Breast epithelium (tissue), 4 donors: ENCODE measurements at regions not wholly inside any gene's neighbourhood (a gene's known extent, or its start where the extent isn't known, plus 50 kb on each side); places are given as distances from the start of the nearest gene placed in this dataset.

ENCODE experiments used
- DNase-seq, 2 donors: peaks; one replicate each; pipeline ENCODE4 v3.0.0-alpha.2; 2019; ENCODE audit warnings: low spot score in 2 of 2
- H3K27ac ChIP-seq, 2 donors: fragments of 200-600 bp; sonication (generic) in 1 of 2; one replicate each; pipeline ENCODE4 v1.5.1; 2016 to 2019; ENCODE audit warnings: mild to moderate bottlenecking in 1 of 2
- H3K27me3 ChIP-seq, 2 donors: fragments of 200-600 bp; sonication (generic) in 1 of 2; one replicate each; pipeline versions ENCODE4 v1.5.1 to v1.6.0; 2017 to 2019; ENCODE audit warnings: control low read depth in 1 of 2, mild to moderate bottlenecking in 1 of 2
- H3K36me3 ChIP-seq: fragments of 200-600 bp; one replicate; pipeline ENCODE4 v1.5.1; 2019
- H3K4me1 ChIP-seq, 2 donors: fragments of 200-600 bp; sonication (generic); one replicate each; pipeline ENCODE4 v1.5.1; 2016 to 2019; ENCODE audit warnings: control low read depth in 1 of 2
- H3K4me3 ChIP-seq, 3 donors: fragments of 200-600 bp; sonication (generic); 1 replicate in 2 of 3; 2 replicates in 1 of 3; pipeline ENCODE4 v1.5.1; 2016 to 2019; ENCODE audit warnings: mild to moderate bottlenecking in 3 of 3, moderate library complexity in 2 of 3
- H3K9me3 ChIP-seq, 2 donors: fragments of 200-600 bp; sonication (generic) in 1 of 2; one replicate each; pipeline ENCODE4 v1.5.1; 2016 to 2019; ENCODE audit warnings: control low read depth in 1 of 2
- POLR2A ChIP-seq: fragments of 450-650 bp; IDR thresholded peaks from one replicate; pipeline ENCODE4 v1.6.1; 2016; ENCODE audit warnings: antibody characterized with exemption, mild to moderate bottlenecking, moderate library complexity
- POLR2AphosphoS5 ChIP-seq, 3 donors: sonication (generic); formaldehyde crosslinking; IDR thresholded peaks; one replicate each; pipeline ENCODE4 v1.6.1; 2017; ENCODE audit warnings: antibody characterized with exemption in 3 of 3
- intact Hi-C: fragments of 100-400 bp; cut with DNase I; formaldehyde crosslinking; loops from one replicate; pipeline ENCODE4 v1.15.1; 2023; ENCODE audit warnings: low total_unique reads
- TF ChIP-seq, protein P1 (sequence below), 3 donors: fragments of 450-650 bp; IDR thresholded peaks; one replicate each; pipeline ENCODE4 v1.5.1; 2016 to 2017; ENCODE audit warnings: antibody characterized with exemption in 3 of 3, mild to moderate bottlenecking in 3 of 3, moderate library complexity in 3 of 3

DNA sequence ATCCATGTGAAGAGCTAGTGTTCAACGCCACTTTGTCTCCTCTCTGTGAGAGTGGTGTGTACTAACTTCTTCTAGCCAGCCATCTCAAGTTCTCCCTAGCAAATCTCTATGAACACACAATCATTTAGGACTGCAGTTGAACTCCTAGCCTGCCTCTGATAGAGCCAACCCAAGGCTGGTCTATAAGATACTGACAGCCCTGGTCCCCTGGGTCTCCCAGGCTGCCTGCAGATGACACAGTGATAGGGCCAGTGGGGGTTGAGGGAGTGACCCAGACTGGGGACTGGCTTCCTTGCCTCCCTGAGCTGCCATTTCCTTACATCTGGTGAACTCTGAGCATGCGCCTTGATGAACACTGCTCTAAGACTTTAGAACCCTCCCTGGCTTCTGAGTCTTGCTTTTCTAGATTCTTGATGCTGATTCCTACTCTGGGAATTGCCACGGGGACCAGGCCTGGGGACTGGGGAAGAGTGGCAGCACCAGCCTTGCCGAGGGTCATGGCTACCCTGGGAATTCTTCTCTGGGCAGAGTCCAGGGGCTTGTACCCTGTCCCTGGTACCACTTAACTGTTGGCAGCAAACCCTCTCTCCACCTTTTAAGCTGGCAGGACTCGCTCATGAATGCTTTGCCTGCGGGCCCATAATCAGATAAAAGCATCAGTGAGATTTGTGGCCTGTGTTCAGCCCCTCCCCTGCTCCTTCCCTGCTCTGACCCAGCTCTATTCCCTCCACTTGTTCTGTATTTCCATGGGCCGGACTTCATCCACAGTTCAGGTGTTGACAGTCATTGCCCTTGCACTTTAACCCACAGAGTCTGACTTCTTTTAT is 130.8 kb upstream of the CHD6 start:
- TF ChIP-seq, protein P1, sequence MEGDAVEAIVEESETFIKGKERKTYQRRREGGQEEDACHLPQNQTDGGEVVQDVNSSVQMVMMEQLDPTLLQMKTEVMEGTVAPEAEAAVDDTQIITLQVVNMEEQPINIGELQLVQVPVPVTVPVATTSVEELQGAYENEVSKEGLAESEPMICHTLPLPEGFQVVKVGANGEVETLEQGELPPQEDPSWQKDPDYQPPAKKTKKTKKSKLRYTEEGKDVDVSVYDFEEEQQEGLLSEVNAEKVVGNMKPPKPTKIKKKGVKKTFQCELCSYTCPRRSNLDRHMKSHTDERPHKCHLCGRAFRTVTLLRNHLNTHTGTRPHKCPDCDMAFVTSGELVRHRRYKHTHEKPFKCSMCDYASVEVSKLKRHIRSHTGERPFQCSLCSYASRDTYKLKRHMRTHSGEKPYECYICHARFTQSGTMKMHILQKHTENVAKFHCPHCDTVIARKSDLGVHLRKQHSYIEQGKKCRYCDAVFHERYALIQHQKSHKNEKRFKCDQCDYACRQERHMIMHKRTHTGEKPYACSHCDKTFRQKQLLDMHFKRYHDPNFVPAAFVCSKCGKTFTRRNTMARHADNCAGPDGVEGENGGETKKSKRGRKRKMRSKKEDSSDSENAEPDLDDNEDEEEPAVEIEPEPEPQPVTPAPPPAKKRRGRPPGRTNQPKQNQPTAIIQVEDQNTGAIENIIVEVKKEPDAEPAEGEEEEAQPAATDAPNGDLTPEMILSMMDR (IDR thresholded peaks at IDR 0.05), result no peak
- TF ChIP-seq POLR2AphosphoS5 (IDR thresholded peaks at IDR 0.05), result no peak
- no peak for TF ChIP-seq POLR2A
- no peaks in the 10 kb centered on the region for H3K9me3 ChIP-seq
- no peaks in the 10 kb centered on the region for H3K36me3 ChIP-seq
- H3K27me3 ChIP-seq, result no peaks in the 10 kb centered on the region
- DNase-seq, result no peak
- H3K4me1 ChIP-seq, result no peaks in the 10 kb centered on the region
- H3K4me3 ChIP-seq, result no peak overlapping the region
- intact Hi-C loops, result no loop called here
- no peak overlapping the region for H3K27ac ChIP-seq

DNA sequence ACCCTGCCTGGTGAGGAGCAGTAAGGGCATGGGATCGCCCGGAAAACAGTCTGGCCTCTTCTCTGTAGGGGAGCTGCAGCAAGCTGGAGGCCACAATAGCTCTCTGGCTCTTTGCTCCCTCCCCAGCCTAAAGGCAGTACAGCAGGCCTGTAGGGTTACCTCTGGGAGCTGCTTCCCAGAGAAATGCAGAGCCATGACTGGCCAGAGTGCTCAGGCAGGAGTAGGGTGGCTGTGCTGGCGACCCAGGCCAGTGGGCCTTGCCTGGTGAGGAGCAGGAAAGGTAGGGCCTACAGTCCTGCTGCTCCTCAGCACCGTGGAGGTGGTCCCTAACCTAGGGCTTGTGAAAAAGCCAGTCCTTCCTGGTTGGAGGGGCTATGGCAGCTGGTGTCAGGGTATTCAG is 129.9 kb upstream of the CHD6 start:
- no peak overlapping the region for H3K27ac ChIP-seq
- DNase-seq, result no peak
- no peaks in the 10 kb centered on the region for H3K4me1 ChIP-seq
- no peaks in the 10 kb centered on the region for H3K36me3 ChIP-seq
- no peak for TF ChIP-seq POLR2AphosphoS5 (IDR thresholded peaks at IDR 0.05)
- TF ChIP-seq POLR2A, result no peak
- TF ChIP-seq, protein P1 (IDR thresholded peaks at IDR 0.05), result no peak
- no peak overlapping the region for H3K4me3 ChIP-seq
- H3K27me3 ChIP-seq, result no peaks in the 10 kb centered on the region
- no peaks in the 10 kb centered on the region for H3K9me3 ChIP-seq
- intact Hi-C loops, result no loop called here

DNA sequence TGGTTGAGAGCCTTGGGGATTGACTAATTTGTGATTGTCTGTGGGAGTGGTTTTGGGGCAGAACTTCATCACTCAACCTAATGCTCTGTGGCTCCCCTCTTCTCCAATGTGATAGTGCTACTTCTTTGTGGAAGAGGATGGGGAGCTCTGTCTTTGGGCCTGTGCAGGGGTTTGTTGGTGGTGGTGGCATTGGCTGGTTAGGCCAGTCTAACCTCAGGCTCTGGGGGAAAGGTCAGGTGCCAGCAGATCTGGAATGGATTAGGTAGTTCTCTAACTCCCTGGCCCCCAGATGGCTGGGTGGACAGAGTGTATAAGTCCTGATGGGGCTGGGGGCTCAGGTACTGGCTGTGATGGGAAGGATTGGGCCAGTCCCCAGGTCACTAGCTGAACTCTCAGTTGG is 129.0 kb upstream of the CHD6 start:
- no peaks in the 10 kb centered on the region for H3K4me1 ChIP-seq
- H3K36me3 ChIP-seq, result no peaks in the 10 kb centered on the region
- H3K27me3 ChIP-seq, result no peaks in the 10 kb centered on the region
- no peak overlapping the region for H3K27ac ChIP-seq
- intact Hi-C loops, result no loop called here
- no peak for DNase-seq
- TF ChIP-seq POLR2A (no peak), POLR2AphosphoS5 (IDR thresholded peaks at IDR 0.05) (no peak)
- TF ChIP-seq, protein P1 (IDR thresholded peaks at IDR 0.05), result no peak
- no peak overlapping the region for H3K4me3 ChIP-seq
- no peaks in the 10 kb centered on the region for H3K9me3 ChIP-seq

DNA sequence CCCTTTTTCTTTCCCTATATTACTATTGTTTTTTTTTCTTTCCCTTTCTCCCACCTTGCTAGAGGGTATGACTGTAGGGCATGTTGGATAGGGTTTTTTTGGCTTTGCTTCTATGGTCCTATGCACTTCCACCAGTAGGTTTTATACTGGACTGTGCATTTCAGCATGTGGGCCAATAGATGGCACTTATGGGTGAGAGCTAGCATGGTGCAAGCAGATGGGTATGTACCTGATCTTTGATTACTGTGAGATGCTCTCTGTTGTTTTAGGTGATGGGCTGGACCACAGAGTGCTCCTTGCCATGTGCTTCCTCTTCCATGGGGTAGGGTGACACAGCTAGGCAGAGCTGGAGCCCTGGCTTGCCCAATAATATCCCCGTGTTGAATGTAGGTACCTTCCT is 128.5 kb upstream of the CHD6 start:
- no peaks in the 10 kb centered on the region for H3K36me3 ChIP-seq
- no peak overlapping the region for H3K4me3 ChIP-seq
- intact Hi-C loops, result no loop called here
- no peak overlapping the region for H3K27ac ChIP-seq
- no peak for DNase-seq
- no peaks in the 10 kb centered on the region for H3K9me3 ChIP-seq
- no peaks in the 10 kb centered on the region for H3K4me1 ChIP-seq
- TF ChIP-seq POLR2A (no peak), POLR2AphosphoS5 (IDR thresholded peaks at IDR 0.05) (no peak)
- TF ChIP-seq, protein P1 (IDR thresholded peaks at IDR 0.05), result no peak
- H3K27me3 ChIP-seq, result no peaks in the 10 kb centered on the region

DNA sequence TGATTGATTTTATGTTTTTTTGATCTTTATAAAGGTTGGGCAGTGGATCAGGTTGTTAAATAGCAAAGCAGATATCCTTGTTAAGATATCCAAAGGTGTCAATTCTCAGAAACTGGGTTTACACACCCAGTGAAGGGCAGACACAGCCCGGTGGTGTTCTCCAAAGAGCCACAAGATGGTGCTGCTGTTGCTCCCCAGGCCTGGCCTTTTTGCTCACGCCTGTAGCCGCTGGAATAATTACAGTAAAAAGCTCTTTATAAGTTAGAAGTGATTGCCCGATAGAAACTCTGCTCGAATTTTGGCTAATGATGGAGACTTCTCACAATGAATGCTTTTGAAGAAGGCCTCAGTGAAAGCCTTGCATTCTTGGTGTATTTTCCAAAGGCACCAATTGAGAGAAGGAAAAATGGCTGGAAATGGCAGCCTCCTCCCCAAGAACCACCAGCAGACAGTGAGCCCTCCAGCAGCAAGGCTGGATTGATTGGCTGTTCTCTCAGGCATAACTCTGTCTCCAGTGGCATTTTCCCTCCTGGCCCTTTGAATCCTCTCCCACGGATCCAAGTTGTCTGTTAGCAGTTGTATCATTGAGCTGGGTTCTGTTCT is 120.5 kb upstream of the CHD6 start:
- intact Hi-C loops, result loop anchor here (10.0 kb wide), 1 partner anchor 256 kb away; no protein-coding TSS in a partner anchor
- DNase-seq, result peak; percentile 23 to 62

More for the DNA sequence above, 120.5 kb upstream of the CHD6 start:
- Histone ChIP-seq H3K4me1 (no peaks in the 10 kb centered on the region), H3K36me3 (no peaks in the 10 kb centered on the region), H3K4me3 (no peak overlapping the region), H3K27ac (no peak overlapping the region), H3K27me3 (no peaks in the 10 kb centered on the region), H3K9me3 (no peaks in the 10 kb centered on the region)
- TF ChIP-seq, protein P1 (IDR thresholded peaks at IDR 0.05), result peak in 2 of 3 donors; percentile 60 to 78
- TF ChIP-seq POLR2AphosphoS5 (IDR thresholded peaks at IDR 0.05), result no peak
- TF ChIP-seq POLR2A, result no peak
